Suprapubic skin (tissue), 4 donors: ENCODE measurements at regions not wholly inside any gene's neighbourhood (a gene's known extent, or its start where the extent isn't known, plus 50 kb on each side); places are given as distances from the start of the nearest gene placed in this dataset.

Experiments
- CTCF ChIP-seq, 2 donors: fragments of 200-600 bp in 1 of 2; fragments of 450-650 bp in 1 of 2; sonication (generic) in 1 of 2; IDR thresholded peaks; one replicate each; pipeline ENCODE4 v1.5.1; 2016 to 2019; ENCODE audit warnings: antibody characterized with exemption in 2 of 2, mild to moderate bottlenecking in 1 of 2, moderate library complexity in 1 of 2
- EP300 ChIP-seq: sonication (generic); formaldehyde crosslinking; IDR thresholded peaks from one replicate; pipeline ENCODE4 v1.6.1; 2017; ENCODE audit warnings: antibody characterized with exemption
- POLR2A ChIP-seq, 2 donors: fragments of 450-650 bp; IDR thresholded peaks; one replicate each; pipeline ENCODE4 v1.6.1; 2017; ENCODE audit warnings: antibody characterized with exemption in 2 of 2, mild to moderate bottlenecking in 2 of 2, moderate library complexity in 2 of 2
- POLR2AphosphoS5 ChIP-seq, 3 donors: sonication (generic); formaldehyde crosslinking; IDR thresholded peaks; one replicate each; pipeline ENCODE4 v1.6.1; 2017; ENCODE audit warnings: antibody characterized with exemption in 3 of 3

DNA sequence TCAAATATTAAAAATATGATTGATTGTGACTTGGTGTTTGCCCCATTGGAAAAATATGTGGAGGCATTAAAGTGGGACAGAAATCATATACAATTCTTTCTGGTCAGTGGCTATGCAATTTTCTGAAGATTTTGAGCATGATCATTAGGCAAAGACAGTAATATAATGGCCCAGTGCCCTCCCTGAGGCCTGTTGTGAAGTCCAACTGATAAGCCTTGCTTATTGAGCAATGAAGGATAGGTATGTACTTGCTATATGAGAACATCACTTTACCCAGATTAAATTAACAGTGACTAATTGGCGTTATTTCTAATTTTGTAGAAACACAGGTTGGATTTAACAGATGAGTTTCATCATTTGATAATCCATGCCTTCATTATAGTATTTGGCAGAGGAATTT lies 57.1 kb downstream of the NKX2-1 start:
- TF ChIP-seq CTCF (IDR thresholded peaks at IDR 0.05): no peak
- no peak for TF ChIP-seq POLR2AphosphoS5 (IDR thresholded peaks at IDR 0.05)
- TF ChIP-seq POLR2A (IDR thresholded peaks at IDR 0.05): no peak
- no peak for TF ChIP-seq EP300
